ENCODE measurements at regions not wholly inside any gene's neighbourhood (a gene's known extent, or its start where the extent isn't known, plus 50 kb on each side); places are given as distances from the start of the nearest gene placed in this dataset.
"Not testable (repeated sequence)": the region's sequence is repeated elsewhere in the genome, so short reads cannot be mapped to it uniquely, and the experiment has no call there.

DNA sequence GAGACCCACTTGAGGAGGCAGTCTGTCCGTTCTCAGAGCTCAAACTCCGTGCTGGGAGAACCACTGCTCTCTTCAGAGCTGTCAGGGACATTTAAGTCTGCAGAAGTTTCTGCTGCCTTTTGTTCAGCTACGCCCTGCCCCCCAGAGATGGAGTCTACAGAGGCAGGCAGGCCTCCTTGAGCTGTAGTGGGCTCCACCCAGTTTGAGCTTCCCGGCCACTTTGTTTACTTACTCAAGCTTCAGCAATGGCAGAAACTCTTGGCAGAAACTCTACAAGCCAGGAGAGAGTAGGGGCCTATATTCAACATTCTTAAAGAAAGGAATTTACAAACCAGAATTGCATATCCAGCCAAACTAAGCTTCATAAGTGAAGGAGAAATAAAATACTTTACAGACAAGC, 125.2 kb upstream of the RGS6 start:
- TF ChIP-seq, protein P1, sequence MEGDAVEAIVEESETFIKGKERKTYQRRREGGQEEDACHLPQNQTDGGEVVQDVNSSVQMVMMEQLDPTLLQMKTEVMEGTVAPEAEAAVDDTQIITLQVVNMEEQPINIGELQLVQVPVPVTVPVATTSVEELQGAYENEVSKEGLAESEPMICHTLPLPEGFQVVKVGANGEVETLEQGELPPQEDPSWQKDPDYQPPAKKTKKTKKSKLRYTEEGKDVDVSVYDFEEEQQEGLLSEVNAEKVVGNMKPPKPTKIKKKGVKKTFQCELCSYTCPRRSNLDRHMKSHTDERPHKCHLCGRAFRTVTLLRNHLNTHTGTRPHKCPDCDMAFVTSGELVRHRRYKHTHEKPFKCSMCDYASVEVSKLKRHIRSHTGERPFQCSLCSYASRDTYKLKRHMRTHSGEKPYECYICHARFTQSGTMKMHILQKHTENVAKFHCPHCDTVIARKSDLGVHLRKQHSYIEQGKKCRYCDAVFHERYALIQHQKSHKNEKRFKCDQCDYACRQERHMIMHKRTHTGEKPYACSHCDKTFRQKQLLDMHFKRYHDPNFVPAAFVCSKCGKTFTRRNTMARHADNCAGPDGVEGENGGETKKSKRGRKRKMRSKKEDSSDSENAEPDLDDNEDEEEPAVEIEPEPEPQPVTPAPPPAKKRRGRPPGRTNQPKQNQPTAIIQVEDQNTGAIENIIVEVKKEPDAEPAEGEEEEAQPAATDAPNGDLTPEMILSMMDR (IDR thresholded peaks at IDR 0.05; ENCODE audit: poor library complexity, severe bottlenecking) = not testable (repeated sequence)
- TF ChIP-seq EP300 (conservative IDR thresholded peaks at IDR 0.05; ENCODE audit: poor library complexity, severe bottlenecking); RAD21 (conservative IDR thresholded peaks at IDR 0.05); EZH2 (IDR thresholded peaks at IDR 0.05; ENCODE audit: borderline replicate concordance, insufficient read depth, low read length, poor library complexity, severe bottlenecking); POLR2AphosphoS5 (IDR thresholded peaks at IDR 0.05); SMC3 (conservative IDR thresholded peaks at IDR 0.05; ENCODE audit: poor library complexity); MXI1 (conservative IDR thresholded peaks at IDR 0.05; ENCODE audit: poor library complexity, severe bottlenecking); TAF1 (IDR thresholded peaks at IDR 0.05; ENCODE audit: low read depth): not testable (repeated sequence)
- TF ChIP-seq, protein P2, sequence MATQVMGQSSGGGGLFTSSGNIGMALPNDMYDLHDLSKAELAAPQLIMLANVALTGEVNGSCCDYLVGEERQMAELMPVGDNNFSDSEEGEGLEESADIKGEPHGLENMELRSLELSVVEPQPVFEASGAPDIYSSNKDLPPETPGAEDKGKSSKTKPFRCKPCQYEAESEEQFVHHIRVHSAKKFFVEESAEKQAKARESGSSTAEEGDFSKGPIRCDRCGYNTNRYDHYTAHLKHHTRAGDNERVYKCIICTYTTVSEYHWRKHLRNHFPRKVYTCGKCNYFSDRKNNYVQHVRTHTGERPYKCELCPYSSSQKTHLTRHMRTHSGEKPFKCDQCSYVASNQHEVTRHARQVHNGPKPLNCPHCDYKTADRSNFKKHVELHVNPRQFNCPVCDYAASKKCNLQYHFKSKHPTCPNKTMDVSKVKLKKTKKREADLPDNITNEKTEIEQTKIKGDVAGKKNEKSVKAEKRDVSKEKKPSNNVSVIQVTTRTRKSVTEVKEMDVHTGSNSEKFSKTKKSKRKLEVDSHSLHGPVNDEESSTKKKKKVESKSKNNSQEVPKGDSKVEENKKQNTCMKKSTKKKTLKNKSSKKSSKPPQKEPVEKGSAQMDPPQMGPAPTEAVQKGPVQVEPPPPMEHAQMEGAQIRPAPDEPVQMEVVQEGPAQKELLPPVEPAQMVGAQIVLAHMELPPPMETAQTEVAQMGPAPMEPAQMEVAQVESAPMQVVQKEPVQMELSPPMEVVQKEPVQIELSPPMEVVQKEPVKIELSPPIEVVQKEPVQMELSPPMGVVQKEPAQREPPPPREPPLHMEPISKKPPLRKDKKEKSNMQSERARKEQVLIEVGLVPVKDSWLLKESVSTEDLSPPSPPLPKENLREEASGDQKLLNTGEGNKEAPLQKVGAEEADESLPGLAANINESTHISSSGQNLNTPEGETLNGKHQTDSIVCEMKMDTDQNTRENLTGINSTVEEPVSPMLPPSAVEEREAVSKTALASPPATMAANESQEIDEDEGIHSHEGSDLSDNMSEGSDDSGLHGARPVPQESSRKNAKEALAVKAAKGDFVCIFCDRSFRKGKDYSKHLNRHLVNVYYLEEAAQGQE (IDR thresholded peaks at IDR 0.05; ENCODE audit: borderline replicate concordance) = not testable (repeated sequence)
